PFSK-1 (cell line): ENCODE measurements at regions not wholly inside any gene's neighbourhood (a gene's known extent, or its start where the extent isn't known, plus 50 kb on each side); places are given as distances from the start of the nearest gene placed in this dataset.

Experiments
- FOXP2 ChIP-seq: optimal IDR thresholded peaks from 2 replicates; pipeline ENCODE3; 2011; ENCODE audit warnings: borderline replicate concordance, control low read depth, inconsistent platforms; ENCODE audit not compliant: insufficient read depth; ENCODE audit errors: extremely low read length, extremely low read depth
- POLR2AphosphoS5 ChIP-seq: IDR thresholded peaks from 2 replicates; pipeline ENCODE4 v1.6.1; 2012; ENCODE audit warnings: low read depth, mild to moderate bottlenecking, control low read depth, low read length, moderate library complexity
- REST ChIP-seq, 2 experiments: IDR thresholded peaks; 2 replicates each; pipeline versions ENCODE4 v1.6.1 to v1.8.0; 2011 to 2012; ENCODE audit warnings: low read depth in 2 of 2, low read length in 2 of 2, control low read depth in 1 of 2, inconsistent platforms in 1 of 2, mild to moderate bottlenecking in 1 of 2, moderate library complexity in 1 of 2; ENCODE audit not compliant: insufficient read depth in 1 of 2
- SIN3A ChIP-seq: IDR thresholded peaks from 2 replicates; pipeline ENCODE4 v1.6.1; 2012; ENCODE audit warnings: mild to moderate bottlenecking, low read length, moderate library complexity, borderline replicate concordance; ENCODE audit not compliant: insufficient read depth
- TAF1 ChIP-seq: IDR thresholded peaks from 2 replicates; pipeline ENCODE4 v1.6.1; 2012; ENCODE audit warnings: low read length, control low read depth, borderline replicate concordance; ENCODE audit not compliant: insufficient read depth

- no peak for TF ChIP-seq POLR2AphosphoS5
- TF ChIP-seq SIN3A = no peak
- no peak for TF ChIP-seq REST (IDR thresholded peaks at IDR 0.05; ENCODE audit: insufficient read depth in 1 of 2, low read depth in 2 of 2, low read length in 2 of 2)
- TF ChIP-seq FOXP2 = no peak
- no peak for TF ChIP-seq TAF1
Observed at GRCh38 chr5:118279540-118280294, 708.6 kb downstream of the DTWD2 start.

- TF ChIP-seq TAF1 = no peak
- TF ChIP-seq FOXP2 = no peak
- no peak for TF ChIP-seq SIN3A
- TF ChIP-seq REST (IDR thresholded peaks at IDR 0.05; ENCODE audit: insufficient read depth in 1 of 2, low read depth in 2 of 2, low read length in 2 of 2) = no peak
Observed at GRCh38 chr5:118270526-118270925, 717.8 kb downstream of the DTWD2 start.

DNA sequence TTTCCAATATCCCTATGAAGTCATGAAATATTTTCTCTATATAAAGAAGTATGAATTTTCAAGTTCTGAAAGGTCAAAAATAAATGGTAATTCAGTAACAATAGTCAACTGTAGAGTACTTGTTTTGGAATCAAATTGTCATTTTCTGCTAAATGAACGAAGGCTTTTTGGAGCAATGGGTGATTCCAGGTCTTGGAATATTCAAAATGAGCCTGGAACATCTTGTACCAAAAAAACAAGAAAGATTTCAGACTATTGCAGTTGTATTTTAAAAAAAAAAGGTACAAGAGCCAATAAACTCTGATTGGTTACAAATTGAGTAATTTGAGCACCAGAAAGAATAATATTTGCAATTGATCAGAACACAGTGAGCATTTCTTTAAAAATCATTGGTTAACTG lies 730.1 kb downstream of the DTWD2 start:
- TF ChIP-seq POLR2AphosphoS5 (no peak), SIN3A (no peak), FOXP2 (no peak), TAF1 (no peak), REST (IDR thresholded peaks at IDR 0.05; ENCODE audit: insufficient read depth in 1 of 2, low read depth in 2 of 2, low read length in 2 of 2) (no peak)

DNA sequence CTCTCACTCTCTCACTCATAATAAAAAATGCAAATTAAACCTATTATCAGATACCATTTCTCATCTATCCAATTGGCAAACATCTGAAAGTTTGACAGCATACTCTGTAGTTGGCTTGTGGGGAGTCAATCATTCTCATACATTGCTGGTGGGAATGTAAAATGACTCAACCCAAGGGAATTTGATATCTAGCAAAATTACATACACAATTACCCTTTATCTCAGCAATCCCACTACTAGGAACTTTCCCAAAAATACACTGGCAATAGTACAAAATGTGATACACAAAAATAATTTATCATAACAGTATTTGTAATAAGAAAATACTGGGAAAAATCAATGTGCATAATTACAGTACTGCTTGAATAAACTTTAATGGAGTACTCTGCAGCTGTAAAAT lies 731.3 kb downstream of the DTWD2 start:
- no peak for TF ChIP-seq FOXP2
- no peak for TF ChIP-seq SIN3A
- TF ChIP-seq POLR2AphosphoS5 = no peak
- no peak for TF ChIP-seq REST (IDR thresholded peaks at IDR 0.05; ENCODE audit: insufficient read depth in 1 of 2, low read depth in 2 of 2, low read length in 2 of 2)
- no peak for TF ChIP-seq TAF1
